Activated CD8-positive, alpha-beta memory T cell treated with anti-CD3 and anti-CD28 coated beads, Interleukin-2, amount 10 ng/mL, durations not matched to agents 7 days and 5 days (primary cell): ENCODE measurements at regions not wholly inside any gene's neighbourhood (a gene's known extent, or its start where the extent isn't known, plus 50 kb on each side); places are given as distances from the start of the nearest gene placed in this dataset.
"Not testable (repeated sequence)": the region's sequence is repeated elsewhere in the genome, so short reads cannot be mapped to it uniquely, and the experiment has no call there.

Source experiments
- ATAC-seq: fragments of 150-1000 bp; cut with Tn5 transposase; one replicate; pipeline ENCODE4 v1.10.0; 2021; ENCODE audit warnings: moderate library complexity
- CTCF ChIA-PET: fragments of 350-600 bp; sonication (Branson Sonifier 250); formaldehyde crosslinking; loops from one replicate; lab custom pipeline; 2021; ENCODE audit warnings: antibody characterized with exemption; lab: Charles Lee
- DNase-seq: peaks from one replicate; pipeline ENCODE4 v3.0.0-alpha.2; 2020
- H3K27ac Mint-ChIP-seq: one replicate; pipeline ENCODE4 v1.8.0; 2021; ENCODE audit warnings: mild to moderate bottlenecking, mixed read lengths
- H3K27me3 Mint-ChIP-seq: one replicate; pipeline ENCODE4 v1.8.0; 2021; ENCODE audit warnings: mixed read lengths
- H3K36me3 Mint-ChIP-seq: one replicate; pipeline ENCODE4 v1.8.0; 2021; ENCODE audit warnings: mild to moderate bottlenecking, mixed read lengths
- H3K4me1 Mint-ChIP-seq: one replicate; pipeline ENCODE4 v1.8.0; 2021; ENCODE audit warnings: mixed read lengths
- H3K4me3 Mint-ChIP-seq: one replicate; pipeline ENCODE4 v1.8.0; 2021; ENCODE audit warnings: mild to moderate bottlenecking, moderate library complexity, mixed read lengths
- H3K9me3 Mint-ChIP-seq: one replicate; pipeline ENCODE4 v1.8.0; 2022; ENCODE audit warnings: low read depth, mixed read lengths

DNA sequence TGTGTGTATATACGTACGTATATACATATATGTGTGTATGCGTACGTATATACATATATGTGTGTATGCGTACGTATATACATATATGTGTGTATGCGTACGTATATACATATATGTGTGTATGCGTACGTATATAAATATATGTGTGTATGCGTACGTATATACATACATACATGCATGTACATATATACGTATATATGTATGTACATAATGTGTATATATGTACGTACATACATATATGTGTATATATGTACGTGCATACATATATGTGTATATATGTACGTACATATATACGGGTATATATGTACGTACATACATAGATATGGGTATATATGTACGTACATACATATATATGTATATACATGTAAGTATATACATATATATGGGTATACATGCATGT is 332.1 kb downstream of the CRPPA start:
- no peak for ATAC-seq
- H3K27ac Mint-ChIP-seq, result no peak overlapping the region

GRCh38 chr7:16086743-16087142 is 334.6 kb downstream of the CRPPA start:
- Mint-ChIP-seq H3K9me3 (no peaks in the 10 kb centered on the region), H3K4me3 (no peak overlapping the region), H3K36me3 (no peaks in the 10 kb centered on the region), H3K4me1 (no peaks in the 10 kb centered on the region), H3K27ac (no peak overlapping the region), H3K27me3 (no peaks in the 10 kb centered on the region)
- ATAC-seq, result no peak
- no peak for DNase-seq
- CTCF ChIA-PET, result no interaction called here

More for the DNA sequence above, 332.1 kb downstream of the CRPPA start:
- H3K27me3 Mint-ChIP-seq, result no peaks in the 10 kb centered on the region
- no peak for DNase-seq
- CTCF ChIA-PET, result interaction anchor here (0.7 to 1.0 kb wide), 2 partner anchors 11 to 476 kb away, joined by 3 read pairs; no protein-coding TSS in a partner anchor
- H3K4me1 Mint-ChIP-seq, result no peaks in the 10 kb centered on the region
- H3K4me3 Mint-ChIP-seq, result no peak overlapping the region
- no peaks in the 10 kb centered on the region for H3K36me3 Mint-ChIP-seq
- H3K9me3 Mint-ChIP-seq, result no peaks in the 10 kb centered on the region

DNA sequence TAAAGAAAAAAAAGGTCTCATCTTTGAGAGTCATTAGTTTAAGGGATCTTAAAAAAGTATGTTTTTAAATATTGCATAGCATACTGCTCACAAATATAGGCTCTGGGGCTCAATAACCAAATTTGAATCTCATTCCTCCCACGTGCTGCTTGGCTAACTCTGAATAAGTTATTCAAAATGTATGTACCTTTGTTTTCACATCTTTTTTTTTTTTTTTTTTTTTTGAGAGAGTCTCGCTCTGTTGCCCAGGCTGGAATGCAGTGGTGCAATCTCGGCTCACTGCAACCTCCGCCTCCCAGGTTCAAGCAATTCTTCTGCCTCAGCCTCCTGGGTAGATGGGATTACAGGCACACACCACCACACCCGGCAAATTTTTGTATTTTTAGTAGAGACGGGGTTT is 335.6 kb downstream of the CRPPA start:
- H3K27ac Mint-ChIP-seq, H3K36me3 Mint-ChIP-seq, H3K9me3 Mint-ChIP-seq, ATAC-seq, H3K4me3 Mint-ChIP-seq, DNase-seq, H3K4me1 Mint-ChIP-seq, CTCF ChIA-PET, H3K27me3 Mint-ChIP-seq: not testable (repeated sequence)

GRCh38 chr7:16084875-16085274 is 336.5 kb downstream of the CRPPA start:
- H3K9me3 Mint-ChIP-seq, result no peaks in the 10 kb centered on the region
- no peak overlapping the region for H3K27ac Mint-ChIP-seq
- H3K27me3 Mint-ChIP-seq, result no peaks in the 10 kb centered on the region
- no peaks in the 10 kb centered on the region for H3K36me3 Mint-ChIP-seq
- no peak for DNase-seq
- CTCF ChIA-PET, result no interaction called here
- ATAC-seq, result no peak
- H3K4me3 Mint-ChIP-seq, result no peak overlapping the region
- peaks cover 2% of the 10 kb centered on the region for H3K4me1 Mint-ChIP-seq

DNA sequence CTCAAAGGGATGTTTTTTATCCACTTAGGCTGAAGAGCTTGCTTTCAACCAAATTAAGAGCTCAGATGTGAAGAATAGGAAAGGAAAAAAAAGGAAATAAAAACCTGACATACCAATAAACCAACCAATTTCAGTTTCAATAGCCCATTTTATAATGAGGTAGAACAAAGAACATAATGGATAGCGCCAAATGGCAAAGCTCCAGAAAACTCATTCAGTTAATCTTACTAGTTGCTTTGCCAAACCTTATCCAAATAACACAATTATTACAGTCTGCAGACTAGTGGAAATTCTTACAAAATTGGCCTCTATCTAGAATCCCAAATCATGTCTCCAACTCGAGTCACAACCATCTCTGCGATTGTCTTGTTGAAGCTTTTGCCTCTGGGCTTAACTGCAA is 337.0 kb downstream of the CRPPA start:
- Mint-ChIP-seq H3K9me3 (no peaks in the 10 kb centered on the region), H3K4me3 (no peak overlapping the region), H3K27ac (no peak overlapping the region), H3K4me1 (peaks cover 5% of the 10 kb centered on the region), H3K27me3 (no peaks in the 10 kb centered on the region), H3K36me3 (no peaks in the 10 kb centered on the region)
- ATAC-seq, result no peak
- no peak for DNase-seq
- CTCF ChIA-PET, result no interaction called here

- Mint-ChIP-seq H3K4me1 (peaks cover 9% of the 10 kb centered on the region), H3K9me3 (no peaks in the 10 kb centered on the region), H3K27ac (no peak overlapping the region), H3K4me3 (no peak overlapping the region), H3K36me3 (no peaks in the 10 kb centered on the region), H3K27me3 (no peaks in the 10 kb centered on the region)
- no peak for DNase-seq
- no peak for ATAC-seq
- CTCF ChIA-PET, result no interaction called here
These were observed 337.4 kb downstream of the CRPPA start for GRCh38 chr7:16083931-16084330.

GRCh38 chr7:16080131-16080530 is 341.2 kb downstream of the CRPPA start:
- Mint-ChIP-seq H3K27ac (no peak overlapping the region), H3K36me3 (no peaks in the 10 kb centered on the region), H3K9me3 (no peaks in the 10 kb centered on the region), H3K4me3 (no peak overlapping the region), H3K27me3 (no peaks in the 10 kb centered on the region), H3K4me1 (peaks cover 11% of the 10 kb centered on the region)
- ATAC-seq, result no peak
- CTCF ChIA-PET, result interaction anchor here (1.9 kb wide), 1 partner anchor 485 kb away, joined by 15 read pairs; no protein-coding TSS in a partner anchor
- DNase-seq, result no peak

DNA sequence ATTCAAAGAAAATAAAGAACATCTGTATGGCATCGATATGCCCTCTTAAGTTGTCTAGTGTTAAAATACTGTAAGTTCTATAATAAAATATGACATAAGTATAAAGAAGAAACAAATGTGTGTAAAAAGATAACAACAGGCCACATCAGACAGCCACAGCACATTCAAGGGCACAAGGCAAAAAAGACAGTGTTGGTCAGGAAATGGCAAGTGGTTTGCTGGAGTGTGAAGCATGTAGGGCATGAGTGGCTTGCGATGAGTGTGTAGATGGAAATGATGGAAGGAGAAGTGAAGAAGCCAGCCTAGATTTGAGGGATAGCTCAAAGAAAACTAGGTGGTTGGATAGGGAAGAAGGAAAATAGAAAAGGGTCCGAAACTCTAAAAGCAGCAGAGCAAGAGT is 341.6 kb downstream of the CRPPA start:
- ATAC-seq (no peak), DNase-seq (no peak)
- no peaks in the 10 kb centered on the region for H3K36me3 Mint-ChIP-seq
- no peak overlapping the region for H3K27ac Mint-ChIP-seq
- peaks cover 11% of the 10 kb centered on the region for H3K4me1 Mint-ChIP-seq
- no peaks in the 10 kb centered on the region for H3K27me3 Mint-ChIP-seq
- no peaks in the 10 kb centered on the region for H3K9me3 Mint-ChIP-seq
- H3K4me3 Mint-ChIP-seq, result no peak overlapping the region
- CTCF ChIA-PET, result interaction anchor here (1.9 kb wide), 1 partner anchor 486 kb away, joined by 15 read pairs; no protein-coding TSS in a partner anchor

DNA sequence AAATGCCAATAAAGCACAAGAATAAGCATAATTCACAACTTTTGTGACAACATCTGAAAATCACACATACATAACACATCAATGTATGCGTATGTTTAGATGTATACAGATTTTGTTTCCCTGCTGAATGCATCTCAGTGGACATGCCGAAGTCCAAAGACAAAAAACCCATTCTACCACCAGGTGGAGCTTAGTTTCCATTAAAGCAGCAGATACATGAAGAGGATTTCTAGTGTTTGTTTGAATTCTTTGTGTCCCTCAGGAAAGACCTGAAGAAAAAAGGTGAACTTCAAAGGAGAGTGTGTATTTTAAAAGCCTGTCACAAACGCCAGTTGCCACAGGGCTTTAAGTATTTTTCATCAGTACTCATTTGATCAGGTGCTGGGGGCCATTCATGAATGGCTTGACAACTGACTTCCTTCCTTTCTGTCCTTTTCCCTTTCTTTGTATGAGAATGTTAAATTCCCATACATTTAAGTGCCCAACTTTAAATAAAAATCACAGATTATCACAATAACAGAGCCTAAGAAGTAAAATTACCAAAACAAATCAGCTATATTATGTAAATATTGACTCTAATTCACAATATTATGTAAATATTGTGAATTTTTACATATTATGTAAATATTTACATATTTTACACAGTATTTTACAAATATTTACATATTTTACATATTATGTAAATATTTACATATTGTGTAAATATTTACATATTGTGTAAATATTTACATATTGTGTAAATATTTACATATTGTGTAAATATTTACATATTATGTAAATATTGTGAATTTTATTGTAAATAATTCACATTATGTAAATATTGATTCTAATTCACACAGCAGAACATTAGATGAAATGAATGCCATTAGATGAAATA is 343.0 kb downstream of the CRPPA start:
- peak; percentile 49 for ATAC-seq
- Mint-ChIP-seq H3K4me1 (peaks cover 11% of the 10 kb centered on the region), H3K27me3 (no peaks in the 10 kb centered on the region), H3K36me3 (no peaks in the 10 kb centered on the region), H3K27ac (no peak overlapping the region), H3K4me3 (no peak overlapping the region), H3K9me3 (no peaks in the 10 kb centered on the region)
- no peak for DNase-seq
- CTCF ChIA-PET, result interaction anchor here (1.0 to 1.5 kb wide), 3 partner anchors 11 to 486 kb away, joined by 3 to 18 read pairs (median 3); no protein-coding TSS in a partner anchor

DNA sequence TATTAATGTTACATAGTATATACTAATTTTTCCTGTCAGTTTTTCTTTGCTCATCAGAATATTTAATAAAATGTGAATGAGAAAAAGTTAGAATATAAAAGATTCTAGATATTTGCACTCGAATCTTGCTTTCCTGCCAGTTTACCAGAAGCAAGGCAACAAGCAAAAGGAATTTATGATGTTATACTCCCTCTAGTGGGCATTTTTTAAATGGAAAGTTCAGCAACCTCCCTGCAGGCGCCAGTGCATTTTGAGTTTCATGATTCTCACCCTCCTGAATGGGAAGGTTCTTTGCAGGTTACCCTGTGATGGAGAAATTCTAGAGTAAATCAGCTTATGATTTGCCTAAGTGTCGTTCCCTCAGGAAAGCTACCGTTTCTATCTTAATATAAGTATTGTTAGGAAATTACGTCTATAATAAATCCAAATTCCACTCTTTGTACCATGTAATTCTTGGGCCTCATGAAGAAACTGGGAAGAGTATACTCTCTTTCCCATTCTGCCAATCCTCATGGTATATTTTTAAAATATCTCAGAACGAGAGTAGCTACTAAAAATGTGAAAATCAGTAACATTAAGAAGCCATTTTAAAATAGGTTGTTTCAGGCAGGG is 350.0 kb downstream of the CRPPA start:
- CTCF ChIA-PET, result interaction anchor here (1.0 kb wide), 1 partner anchor 27 kb away, joined by 3 read pairs; no protein-coding TSS in a partner anchor
- DNase-seq, result no peak
- H3K27me3 Mint-ChIP-seq, result no peaks in the 10 kb centered on the region

DNA sequence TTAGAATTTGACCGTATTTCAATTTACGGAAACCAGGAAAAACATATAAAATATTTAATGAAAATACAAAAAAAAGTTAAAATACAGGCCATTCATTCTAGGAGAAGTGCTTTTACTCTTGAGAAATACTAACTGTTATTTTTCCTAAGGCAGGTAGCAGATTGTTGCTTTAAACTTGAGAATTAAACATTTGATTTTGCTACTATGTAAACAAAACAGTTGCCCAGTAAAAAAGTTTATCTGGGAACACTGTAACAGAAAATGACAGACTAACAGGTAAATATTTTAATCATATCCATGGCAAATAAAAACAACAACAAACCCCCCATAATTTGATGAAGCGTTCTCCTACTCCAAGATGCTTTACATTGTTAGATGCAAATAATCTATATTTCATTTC is 350.5 kb downstream of the CRPPA start:
- Mint-ChIP-seq H3K27me3 (no peaks in the 10 kb centered on the region), H3K4me1 (no peaks in the 10 kb centered on the region), H3K27ac (no peak overlapping the region), H3K4me3 (no peak overlapping the region), H3K36me3 (no peaks in the 10 kb centered on the region), H3K9me3 (no peaks in the 10 kb centered on the region)
- CTCF ChIA-PET, result interaction anchor here (0.6 to 1.0 kb wide), 3 partner anchors 27 to 745 kb away, joined by 3 read pairs; no protein-coding TSS in a partner anchor
- ATAC-seq (no peak), DNase-seq (no peak)

More for the DNA sequence above, 350.0 kb downstream of the CRPPA start:
- Mint-ChIP-seq H3K4me1 (no peaks in the 10 kb centered on the region), H3K4me3 (no peak overlapping the region), H3K9me3 (no peaks in the 10 kb centered on the region), H3K36me3 (no peaks in the 10 kb centered on the region), H3K27ac (no peak overlapping the region)
- peak; percentile 45 for ATAC-seq

DNA sequence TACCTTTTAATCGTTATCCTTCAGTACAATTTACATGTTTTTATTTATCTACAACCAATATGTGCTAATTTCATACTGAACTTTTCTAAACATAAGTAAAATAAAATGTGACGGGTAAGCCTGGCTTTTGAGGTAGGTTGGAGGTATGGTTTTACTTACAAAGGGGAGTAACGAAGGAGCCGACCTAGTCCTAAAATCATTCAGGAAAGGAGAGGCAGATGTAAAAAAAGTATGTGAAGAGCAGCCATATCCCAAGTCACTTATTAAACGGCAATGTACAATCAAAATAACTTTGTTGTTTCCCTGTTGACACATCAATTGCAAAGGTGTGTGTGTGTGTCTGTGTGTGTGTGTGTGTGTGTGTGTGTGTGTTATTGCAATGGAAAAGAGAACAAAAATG is 351.3 kb downstream of the CRPPA start:
- Mint-ChIP-seq H3K4me1 (no peaks in the 10 kb centered on the region), H3K4me3 (no peak overlapping the region), H3K27me3 (no peaks in the 10 kb centered on the region), H3K27ac (no peak overlapping the region), H3K36me3 (no peaks in the 10 kb centered on the region), H3K9me3 (no peaks in the 10 kb centered on the region)
- CTCF ChIA-PET, result interaction anchor here (0.9 kb wide), 1 partner anchor 745 kb away, joined by 3 read pairs; no protein-coding TSS in a partner anchor
- ATAC-seq (no peak), DNase-seq (no peak)

DNA sequence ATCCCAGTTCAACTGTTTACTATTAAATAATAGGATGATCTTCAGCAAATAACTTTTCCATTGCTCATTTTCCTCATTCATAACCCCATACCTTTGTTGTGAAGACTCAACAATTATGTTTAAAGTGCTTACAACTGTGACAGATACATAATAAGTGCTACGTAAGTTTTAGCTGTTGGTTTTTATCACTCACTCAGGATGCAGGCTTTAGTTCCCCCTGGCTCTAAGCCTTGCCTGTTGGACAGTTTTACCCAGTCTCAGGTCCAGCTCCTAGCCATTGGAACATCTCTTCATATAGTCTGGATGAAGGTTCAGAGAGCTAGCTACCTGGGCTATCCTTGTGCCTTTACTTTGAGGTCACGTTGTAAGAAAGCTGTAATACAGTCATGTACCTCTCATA is 353.2 kb downstream of the CRPPA start:
- ATAC-seq (no peak), DNase-seq (no peak)
- no peaks in the 10 kb centered on the region for H3K36me3 Mint-ChIP-seq
- H3K4me1 Mint-ChIP-seq, result no peaks in the 10 kb centered on the region
- H3K9me3 Mint-ChIP-seq, result no peaks in the 10 kb centered on the region
- no peak overlapping the region for H3K4me3 Mint-ChIP-seq
- H3K27me3 Mint-ChIP-seq, result no peaks in the 10 kb centered on the region
- CTCF ChIA-PET, result no interaction called here
- no peak overlapping the region for H3K27ac Mint-ChIP-seq
